ENCODE measurements at regions not wholly inside any gene's neighbourhood (a gene's known extent, or its start where the extent isn't known, plus 50 kb on each side); places are given as distances from the start of the nearest gene placed in this dataset.
"Not testable (repeated sequence)": the region's sequence is repeated elsewhere in the genome, so short reads cannot be mapped to it uniquely, and the experiment has no call there.

GRCh38 chrX:146934256-146934655 lies 119.7 kb upstream of the CXorf51A start:
- Histone ChIP-seq H3K36me3 (replicated peaks in 1 of 2) (no peaks in the 10 kb centered on the region), H3K27ac (no peak overlapping the region), H3K9me3 (replicated peaks in 1 of 3) (no peaks in the 10 kb centered on the region), H3K27me3 (peaks cover 4% of the 10 kb centered on the region), H3K4me3 (no peak overlapping the region), H3K4me1 (replicated peaks in 1 of 2) (no peaks in the 10 kb centered on the region)
- intact Hi-C loops (cut with DNase I): no loop called here
- DNase-seq: no peak
- 20 to 38% (median 33%) methylated on average over 1 of the region's 1 CpG for WGBS, 4 donors
- TF ChIP-seq CTCF (IDR thresholded peaks at IDR 0.05) (no peak), POLR2A (IDR thresholded peaks at IDR 0.05) (no peak)

- H3K4me3 ChIP-seq; H3K36me3 ChIP-seq (replicated peaks in 1 of 2); H3K9me3 ChIP-seq (replicated peaks in 1 of 3); H3K27me3 ChIP-seq; intact Hi-C loops (cut with DNase I); H3K27ac ChIP-seq; H3K4me1 ChIP-seq (replicated peaks in 1 of 2); DNase-seq: not testable (repeated sequence)
- 42 to 60% (median 57%) methylated on average over 2 of the region's 2 CpGs for WGBS, 4 donors
Observed at GRCh38 chrX:146932997-146933396, 118.5 kb upstream of the CXorf51A start.

GRCh38 chrX:146921204-146921603 lies 106.7 kb upstream of the CXorf51A start:
- no peak overlapping the region for H3K4me3 ChIP-seq
- intact Hi-C loops (cut with DNase I): no loop called here
- TF ChIP-seq POLR2A (IDR thresholded peaks at IDR 0.05): no peak
- TF ChIP-seq CTCF (IDR thresholded peaks at IDR 0.05): no peak
- H3K4me1 ChIP-seq (replicated peaks in 1 of 2): no peaks in the 10 kb centered on the region
- H3K36me3 ChIP-seq (replicated peaks in 1 of 2): no peaks in the 10 kb centered on the region
- H3K27me3 ChIP-seq: no peaks in the 10 kb centered on the region
- no peak for DNase-seq
- no peak overlapping the region for H3K27ac ChIP-seq
- no peaks in the 10 kb centered on the region for H3K9me3 ChIP-seq (replicated peaks in 1 of 3)

- Histone ChIP-seq H3K27ac (no peak overlapping the region), H3K4me3 (no peak overlapping the region), H3K27me3 (no peaks in the 10 kb centered on the region), H3K36me3 (replicated peaks in 1 of 2) (no peaks in the 10 kb centered on the region), H3K9me3 (replicated peaks in 1 of 3) (no peaks in the 10 kb centered on the region), H3K4me1 (replicated peaks in 1 of 2) (no peaks in the 10 kb centered on the region)
- TF ChIP-seq POLR2A (IDR thresholded peaks at IDR 0.05) (no peak), CTCF (IDR thresholded peaks at IDR 0.05) (no peak)
- 55 to 67% (median 65%) methylated on average over 2 to 8 of the region's 8 CpGs for WGBS, 4 donors
- DNase-seq: no peak
- intact Hi-C loops (cut with DNase I): no loop called here
Observed at GRCh38 chrX:146907391-146908240, 93.1 kb upstream of the CXorf51A start.

DNA sequence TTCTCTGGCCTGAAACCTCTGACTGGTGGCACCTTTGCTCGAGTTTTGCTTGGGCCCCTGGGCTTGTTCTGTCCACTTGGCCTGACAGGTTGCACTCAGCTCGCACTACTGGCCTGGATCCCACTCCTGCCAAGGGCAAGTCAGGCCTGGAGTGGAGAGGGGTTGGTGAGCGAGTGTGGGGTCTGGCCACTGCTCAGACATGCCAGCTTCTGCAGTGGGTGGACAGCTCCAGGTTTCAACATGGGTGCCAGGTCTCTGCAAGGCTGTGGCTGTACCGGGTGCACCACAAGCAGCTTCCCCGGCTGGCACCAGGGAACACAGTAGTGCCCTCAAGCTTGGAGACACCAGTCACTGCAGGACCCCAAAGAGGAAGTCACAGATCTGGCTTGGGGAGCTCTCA lies 91.6 kb upstream of the CXorf51A start:
- TF ChIP-seq CTCF (IDR thresholded peaks at IDR 0.05): no peak
- TF ChIP-seq POLR2A (IDR thresholded peaks at IDR 0.05): no peak
- Histone ChIP-seq H3K36me3 (replicated peaks in 1 of 2) (no peaks in the 10 kb centered on the region), H3K27me3 (no peaks in the 10 kb centered on the region), H3K9me3 (replicated peaks in 1 of 3) (no peaks in the 10 kb centered on the region), H3K4me3 (no peak overlapping the region), H3K27ac (no peak overlapping the region), H3K4me1 (replicated peaks in 1 of 2) (no peaks in the 10 kb centered on the region)
- DNase-seq: no peak
- 41 to 63% (median 48%) methylated on average over 3 to 5 of the region's 5 CpGs for WGBS, 4 donors
- intact Hi-C loops (cut with DNase I): no loop called here

Data from adrenal gland (tissue), 9 donors.